PC-9 (cell line): ENCODE measurements at regions not wholly inside any gene's neighbourhood (a gene's known extent, or its start where the extent isn't known, plus 50 kb on each side); places are given as distances from the start of the nearest gene placed in this dataset.

Experiments
- EZH2 ChIP-seq: fragments of 200-600 bp; sonication (generic); IDR thresholded peaks from 2 replicates; pipeline ENCODE4 v1.8.0; 2017; ENCODE audit warnings: antibody characterized with exemption, low read depth
- TF ChIP-seq, protein P1 (sequence below): fragments of 200-600 bp; sonication (generic); conservative IDR thresholded peaks from 2 replicates; pipeline ENCODE4 v1.6.1; 2017; ENCODE audit warnings: mixed run types, antibody characterized with exemption, mild to moderate bottlenecking, moderate library complexity

- TF ChIP-seq, protein P1, sequence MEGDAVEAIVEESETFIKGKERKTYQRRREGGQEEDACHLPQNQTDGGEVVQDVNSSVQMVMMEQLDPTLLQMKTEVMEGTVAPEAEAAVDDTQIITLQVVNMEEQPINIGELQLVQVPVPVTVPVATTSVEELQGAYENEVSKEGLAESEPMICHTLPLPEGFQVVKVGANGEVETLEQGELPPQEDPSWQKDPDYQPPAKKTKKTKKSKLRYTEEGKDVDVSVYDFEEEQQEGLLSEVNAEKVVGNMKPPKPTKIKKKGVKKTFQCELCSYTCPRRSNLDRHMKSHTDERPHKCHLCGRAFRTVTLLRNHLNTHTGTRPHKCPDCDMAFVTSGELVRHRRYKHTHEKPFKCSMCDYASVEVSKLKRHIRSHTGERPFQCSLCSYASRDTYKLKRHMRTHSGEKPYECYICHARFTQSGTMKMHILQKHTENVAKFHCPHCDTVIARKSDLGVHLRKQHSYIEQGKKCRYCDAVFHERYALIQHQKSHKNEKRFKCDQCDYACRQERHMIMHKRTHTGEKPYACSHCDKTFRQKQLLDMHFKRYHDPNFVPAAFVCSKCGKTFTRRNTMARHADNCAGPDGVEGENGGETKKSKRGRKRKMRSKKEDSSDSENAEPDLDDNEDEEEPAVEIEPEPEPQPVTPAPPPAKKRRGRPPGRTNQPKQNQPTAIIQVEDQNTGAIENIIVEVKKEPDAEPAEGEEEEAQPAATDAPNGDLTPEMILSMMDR = no peak
- TF ChIP-seq EZH2 = no peak
Measured at GRCh38 chr1:115229016-115229415, 109.0 kb downstream of the NGF start.
